SK-N-SH (cell line): ENCODE measurements at regions not wholly inside any gene's neighbourhood (a gene's known extent, or its start where the extent isn't known, plus 50 kb on each side); places are given as distances from the start of the nearest gene placed in this dataset.

Experiments used
- CTCF ChIA-PET: fragments of 300-600, 350-600 bp; formaldehyde crosslinking; extraction: SDS; loops from one replicate; lab custom pipeline; 2021; lab: Yijun Ruan, JAX
- POLR2A ChIA-PET: fragments of 350-600 bp; sonication (Branson Sonifier 250); formaldehyde crosslinking; extraction: SDS; loops from one replicate; lab custom pipeline; 2020; ENCODE audit warnings: antibody characterized with exemption, inconsistent platforms; lab: Yijun Ruan, JAX
- DNase-seq: peaks from one replicate; pipeline ENCODE4 v3.0.0; 2012
- H2AFZ ChIP-seq: fragments of 200-600 bp; sonication (generic); 2 replicates; pipeline ENCODE4 v1.8.1; 2016; ENCODE audit warnings: antibody characterized with exemption, mild to moderate bottlenecking, low read depth
- H3F3A ChIP-seq: fragments of 200-600 bp; sonication (generic); replicated peaks from 2 replicates; pipeline ENCODE3; 2016; ENCODE audit warnings: antibody characterized with exemption, mild to moderate bottlenecking; ENCODE audit not compliant: insufficient read depth
- H3K27ac ChIP-seq, 2 experiments: fragments of 200-500 bp in 1 of 2; fragments of 200-600 bp in 1 of 2; sonication (Bioruptor generic) in 1 of 2; sonication (generic), shearing (Covaris generic) in 1 of 2; 2 replicates each; pipeline versions ENCODE4 v1.5.1 to v1.6.1; 2014 to 2016; ENCODE audit warnings: low read depth in 2 of 2, inconsistent platforms in 1 of 2, low read length in 1 of 2, mild to moderate bottlenecking in 1 of 2, mixed read lengths in 1 of 2
- H3K27me3 ChIP-seq: fragments of 200-600 bp; sonication (generic), shearing (Covaris generic); 2 replicates; pipeline ENCODE4 v1.6.1; 2016; ENCODE audit warnings: mixed run types; ENCODE audit not compliant: insufficient read depth
- H3K36me3 ChIP-seq, 2 experiments: fragments of 200-500 bp in 1 of 2; fragments of 200-600 bp in 1 of 2; sonication (Bioruptor generic) in 1 of 2; sonication (generic) in 1 of 2; replicated peaks in 1 of 2; 2 replicates each; pipeline versions ENCODE3 to v1.5.1; 2014 to 2016; ENCODE audit warnings: low read length in 1 of 2, mild to moderate bottlenecking in 1 of 2; ENCODE audit not compliant: insufficient read depth in 2 of 2, control insufficient read depth in 1 of 2
- H3K4me1 ChIP-seq, 2 experiments: fragments of 200-500 bp in 1 of 2; fragments of 200-600 bp in 1 of 2; sonication (Bioruptor generic) in 1 of 2; sonication (generic), shearing (Covaris generic) in 1 of 2; 2 replicates each; pipeline versions ENCODE4 v1.5.1 to v1.6.1; 2014 to 2016; ENCODE audit warnings: low read depth in 1 of 2, low read length in 1 of 2, mixed run types in 1 of 2; ENCODE audit not compliant: insufficient read depth in 2 of 2, control insufficient read depth in 1 of 2
- H3K4me2 ChIP-seq: fragments of 200-600 bp; sonication (generic), shearing (Covaris generic); 2 replicates; pipeline ENCODE4 v1.6.1; 2017; ENCODE audit warnings: mixed run types
- H3K4me3 ChIP-seq, 2 experiments: fragments of 200-500 bp in 1 of 2; fragments of 200-600 bp in 1 of 2; sonication (Bioruptor generic) in 1 of 2; sonication (generic), shearing (Covaris generic) in 1 of 2; 2 replicates each; pipeline versions ENCODE4 v1.5.1 to v1.8.1; 2014 to 2016; ENCODE audit warnings: low read depth in 2 of 2, inconsistent platforms in 1 of 2, low read length in 1 of 2, mild to moderate bottlenecking in 1 of 2, mixed read lengths in 1 of 2, moderate library complexity in 1 of 2
- H3K79me2 ChIP-seq: fragments of 200-600 bp; sonication (generic); 2 replicates; pipeline ENCODE4 v1.8.1; 2017; ENCODE audit warnings: mild to moderate bottlenecking; ENCODE audit not compliant: insufficient read depth
- H3K9ac ChIP-seq: fragments of 200-600 bp; sonication (generic); 2 replicates; pipeline ENCODE4 v1.6.1; 2017; ENCODE audit warnings: mixed run types
- H3K9me2 ChIP-seq: fragments of 200-600 bp; sonication (generic); 2 replicates; pipeline ENCODE4 v1.6.1; 2017; ENCODE audit warnings: mixed run types
- H3K9me3 ChIP-seq: fragments of 200-600 bp; sonication (generic); 2 replicates; pipeline ENCODE4 v1.6.1; 2017; ENCODE audit warnings: mixed run types, mild to moderate bottlenecking, moderate library complexity
- H4K20me1 ChIP-seq: fragments of 200-600 bp; sonication (generic); 2 replicates; pipeline ENCODE4 v1.6.1; 2017; ENCODE audit warnings: mild to moderate bottlenecking, mixed run types; ENCODE audit not compliant: insufficient read depth
- CHD2 ChIP-seq: fragments of 150-350 bp; IDR thresholded peaks from 2 replicates; pipeline ENCODE4 v1.6.1; 2018; ENCODE audit warnings: low read length; ENCODE audit not compliant: partially characterized antibody
- CTCF ChIP-seq: fragments of 200-600 bp; sonication (generic); IDR thresholded peaks from 2 replicates; pipeline ENCODE4 v1.6.1; 2017; ENCODE audit warnings: antibody characterized with exemption, mild to moderate bottlenecking, moderate library complexity
- ELF1 ChIP-seq: IDR thresholded peaks from 2 replicates; pipeline ENCODE4 v1.4.0; 2012
- EP300 ChIP-seq, 2 experiments: IDR thresholded peaks; 2 replicates each; pipeline versions ENCODE4 v1.4.0 to v1.6.1; 2012; ENCODE audit warnings: borderline replicate concordance in 1 of 2, low read depth in 1 of 2, low read length in 1 of 2
- EZH2phosphoT487 ChIP-seq: fragments of 200-600 bp; sonication (generic); IDR thresholded peaks from 2 replicates; pipeline ENCODE4 v1.6.1; 2017; ENCODE audit warnings: low read depth, mixed run types, mild to moderate bottlenecking, antibody characterized with exemption, moderate library complexity, borderline replicate concordance
- FOSL2 ChIP-seq: IDR thresholded peaks from 2 replicates; pipeline ENCODE4 v1.4.0; 2012; ENCODE audit warnings: low read depth, mild to moderate bottlenecking, moderate library complexity, borderline replicate concordance
- FOXM1 ChIP-seq: IDR thresholded peaks from 2 replicates; pipeline ENCODE4 v1.4.0; 2012; ENCODE audit warnings: low read depth, mild to moderate bottlenecking
- GABPA ChIP-seq: IDR thresholded peaks from 2 replicates; pipeline ENCODE4 v1.4.0; 2012; ENCODE audit warnings: low read depth, mild to moderate bottlenecking
- IRF3 ChIP-seq: fragments of 150-350 bp; IDR thresholded peaks from 2 replicates; pipeline ENCODE4 v1.6.1; 2016; ENCODE audit warnings: mild to moderate bottlenecking, low read depth, low read length
- MEF2A ChIP-seq: IDR thresholded peaks from 2 replicates; pipeline ENCODE4 v1.4.0; 2012; ENCODE audit warnings: low read depth, borderline replicate concordance
- MXI1 ChIP-seq: IDR thresholded peaks from 2 replicates; pipeline ENCODE4 v1.6.1; 2012; ENCODE audit warnings: mild to moderate bottlenecking, low read depth, low read length, improper control_type of control experiment
- NFIC ChIP-seq: IDR thresholded peaks from 2 replicates; pipeline ENCODE4 v1.4.0; 2012; ENCODE audit warnings: borderline replicate concordance
- RAD21 ChIP-seq: IDR thresholded peaks from 2 replicates; pipeline ENCODE4 v1.6.1; 2012; ENCODE audit warnings: mild to moderate bottlenecking, low read length
- RCOR1 ChIP-seq: fragments of 150-350 bp; IDR thresholded peaks from 2 replicates; pipeline ENCODE4 v1.6.1; 2017; ENCODE audit warnings: antibody characterized with exemption, low read length
- RXRA ChIP-seq: IDR thresholded peaks from 2 replicates; pipeline ENCODE4 v1.4.0; 2012; ENCODE audit warnings: low read depth, mild to moderate bottlenecking, borderline replicate concordance
- SIN3A ChIP-seq: IDR thresholded peaks from 2 replicates; pipeline ENCODE4 v1.6.1; 2012; ENCODE audit warnings: low read depth, mild to moderate bottlenecking, low read length, moderate library complexity, borderline replicate concordance
- SMC3 ChIP-seq: IDR thresholded peaks from 2 replicates; pipeline ENCODE4 v1.6.1; 2012; ENCODE audit warnings: low read depth, low read length, improper control_type of control experiment
- USF1 ChIP-seq: IDR thresholded peaks from 2 replicates; pipeline ENCODE4 v1.4.0; 2012; ENCODE audit warnings: low read depth, borderline replicate concordance
- USF2 ChIP-seq: fragments of 150-350 bp; IDR thresholded peaks from 2 replicates; pipeline ENCODE4 v1.6.1; 2017; ENCODE audit warnings: antibody characterized with exemption, low read length, low read depth, borderline replicate concordance
- YY1 ChIP-seq: IDR thresholded peaks from 2 replicates; pipeline ENCODE4 v1.4.0; 2012; ENCODE audit warnings: low read depth, mild to moderate bottlenecking
- ZBTB33 ChIP-seq: IDR thresholded peaks from 2 replicates; pipeline ENCODE4 v1.4.0; 2012; ENCODE audit warnings: low read depth, borderline replicate concordance
- WGBS: methylation state at CpG from one replicate; pipeline ENCODE4 v1.1.6; 2017; ENCODE audit warnings: low lambda C conversion rate; 5-methylcytosine and 5-hydroxymethylcytosine counted together

- TF ChIP-seq FOSL2 = no peak
- TF ChIP-seq USF2 = no peak
- TF ChIP-seq RCOR1 = no peak
- no peak for TF ChIP-seq FOXM1
- TF ChIP-seq RAD21 = no peak
- no peak for TF ChIP-seq SIN3A
- no peak for TF ChIP-seq IRF3
- TF ChIP-seq NFIC = no peak
- TF ChIP-seq EP300 (IDR thresholded peaks at IDR 0.05; ENCODE audit: borderline replicate concordance in 1 of 2, low read depth in 1 of 2, low read length in 1 of 2) = no peak
- no peak for TF ChIP-seq MEF2A
- no peak for TF ChIP-seq SMC3
- TF ChIP-seq CHD2 = no peak
- H3K9ac ChIP-seq = no peak overlapping the region
- peaks cover 0 to 4% of the 10 kb centered on the region in 2 experiments; a peak in 2 of 4 replicates for H3K4me1 ChIP-seq
- no peaks in the 10 kb centered on the region for H4K20me1 ChIP-seq
- no peak overlapping the region for H2AFZ ChIP-seq
- ChIA-PET POLR2A (no interaction called here), CTCF (interaction anchor here (0.6 kb wide), 1 partner anchor 415 kb away, joined by 3 read pairs; no protein-coding TSS in a partner anchor)
- no peaks in the 10 kb centered on the region for H3K9me2 ChIP-seq
- no peak for DNase-seq
- H3K79me2 ChIP-seq = no peaks in the 10 kb centered on the region
- WGBS = 76% methylated on average over 11 of the region's 11 CpGs
- no peaks in the 10 kb centered on the region for H3K27me3 ChIP-seq
- H3K4me3 ChIP-seq = no peak overlapping the region
- H3F3A ChIP-seq = no peaks in the 10 kb centered on the region
- no peaks in the 10 kb centered on the region for H3K9me3 ChIP-seq
- H3K27ac ChIP-seq = no peak overlapping the region
- no peaks in the 10 kb centered on the region for H3K36me3 ChIP-seq
- no peak overlapping the region for H3K4me2 ChIP-seq
Measured at GRCh38 chr6:21309807-21310221, 283.7 kb upstream of the SOX4 start.

- no peak for DNase-seq
- TF ChIP-seq SIN3A (no peak), GABPA (no peak), USF1 (no peak), CTCF (no peak), MXI1 (no peak), SMC3 (no peak), RCOR1 (no peak), ZBTB33 (no peak), EZH2phosphoT487 (no peak), FOSL2 (no peak), FOXM1 (no peak), ELF1 (no peak), RXRA (no peak), YY1 (no peak)
- peaks cover 0 to 4% of the 10 kb centered on the region in 2 experiments; a peak in 2 of 4 replicates for H3K4me1 ChIP-seq
- POLR2A ChIA-PET = no interaction called here
- no peaks in the 10 kb centered on the region for H3K79me2 ChIP-seq
- H3K9me2 ChIP-seq = no peaks in the 10 kb centered on the region
- no peak overlapping the region for H3K27ac ChIP-seq
- no peaks in the 10 kb centered on the region for H3K36me3 ChIP-seq
- H3K27me3 ChIP-seq = no peaks in the 10 kb centered on the region
- WGBS = 77% methylated on average over 13 of the region's 13 CpGs
- no peaks in the 10 kb centered on the region for H3K9me3 ChIP-seq
- H4K20me1 ChIP-seq = no peaks in the 10 kb centered on the region
- no peaks in the 10 kb centered on the region for H3F3A ChIP-seq
- no peak overlapping the region for H3K9ac ChIP-seq
- CTCF ChIA-PET = no interaction called here
- H3K4me2 ChIP-seq = no peak overlapping the region
- H2AFZ ChIP-seq = no peak overlapping the region
- no peak overlapping the region for H3K4me3 ChIP-seq
Measured at GRCh38 chr6:21310568-21311140, 282.9 kb upstream of the SOX4 start.
